HG03159 (cell line): ENCODE measurements at regions not wholly inside any gene's neighbourhood (a gene's known extent, or its start where the extent isn't known, plus 50 kb on each side); places are given as distances from the start of the nearest gene placed in this dataset.
"Not testable (repeated sequence)": the region's sequence is repeated elsewhere in the genome, so short reads cannot be mapped to it uniquely, and the experiment has no call there.

Experiments
- ATAC-seq: cut with Tn5 transposase; IDR thresholded peaks from one replicate; pipeline ENCODE4 v1.9.1; 2021; ENCODE audit warnings: mild to moderate bottlenecking, moderate library complexity; ENCODE audit not compliant: unreplicated experiment

DNA sequence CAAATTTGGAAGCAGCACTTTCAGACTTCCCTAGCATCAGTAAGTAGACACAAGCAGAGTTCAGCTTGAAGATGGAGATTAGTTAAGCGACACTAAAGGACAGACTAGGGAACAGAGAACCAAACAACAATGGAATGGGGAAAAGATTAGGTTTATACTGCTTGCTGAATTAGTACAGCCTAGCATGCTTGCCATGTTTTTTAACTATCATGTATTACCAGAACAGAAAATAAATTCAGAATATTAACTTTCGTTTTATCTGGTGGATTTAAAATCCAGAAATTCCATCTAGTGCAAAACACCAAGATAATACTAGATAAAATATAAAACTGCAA lies 451.5 kb upstream of the SLC10A2 start:
- no peak for ATAC-seq

DNA sequence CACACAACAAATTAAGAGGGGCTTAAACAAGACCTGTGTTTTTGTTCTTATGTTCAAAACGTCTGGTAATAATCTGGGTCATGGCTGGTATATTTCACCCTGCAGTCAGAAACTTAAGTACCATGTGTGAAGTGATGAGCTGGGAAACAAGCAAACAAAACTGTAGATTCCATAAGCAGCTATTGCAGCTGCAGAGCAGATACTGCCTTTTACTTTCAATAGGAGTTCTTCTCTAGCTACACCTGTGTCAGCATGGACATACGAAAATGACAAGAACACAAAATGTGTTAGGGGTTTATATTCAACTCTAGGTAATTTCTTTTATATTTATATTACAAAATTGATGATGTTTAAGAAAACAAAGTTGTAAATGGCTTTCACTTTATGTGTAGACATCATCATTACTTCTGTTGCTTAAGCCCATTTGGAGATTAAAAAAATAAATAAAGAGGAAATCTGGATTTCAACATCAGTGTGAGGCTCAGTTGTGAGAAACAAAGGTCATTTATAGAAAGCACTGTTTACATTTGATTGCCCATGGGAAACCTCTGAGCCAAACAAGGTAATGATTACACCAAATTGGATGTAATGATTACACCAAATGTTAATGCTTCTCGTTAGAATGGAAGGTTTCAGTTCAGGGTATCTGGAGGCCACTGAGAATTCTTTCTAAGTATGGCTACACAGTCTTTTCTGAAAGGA lies 451.0 kb upstream of the SLC10A2 start:
- ATAC-seq: peak; percentile 88

DNA sequence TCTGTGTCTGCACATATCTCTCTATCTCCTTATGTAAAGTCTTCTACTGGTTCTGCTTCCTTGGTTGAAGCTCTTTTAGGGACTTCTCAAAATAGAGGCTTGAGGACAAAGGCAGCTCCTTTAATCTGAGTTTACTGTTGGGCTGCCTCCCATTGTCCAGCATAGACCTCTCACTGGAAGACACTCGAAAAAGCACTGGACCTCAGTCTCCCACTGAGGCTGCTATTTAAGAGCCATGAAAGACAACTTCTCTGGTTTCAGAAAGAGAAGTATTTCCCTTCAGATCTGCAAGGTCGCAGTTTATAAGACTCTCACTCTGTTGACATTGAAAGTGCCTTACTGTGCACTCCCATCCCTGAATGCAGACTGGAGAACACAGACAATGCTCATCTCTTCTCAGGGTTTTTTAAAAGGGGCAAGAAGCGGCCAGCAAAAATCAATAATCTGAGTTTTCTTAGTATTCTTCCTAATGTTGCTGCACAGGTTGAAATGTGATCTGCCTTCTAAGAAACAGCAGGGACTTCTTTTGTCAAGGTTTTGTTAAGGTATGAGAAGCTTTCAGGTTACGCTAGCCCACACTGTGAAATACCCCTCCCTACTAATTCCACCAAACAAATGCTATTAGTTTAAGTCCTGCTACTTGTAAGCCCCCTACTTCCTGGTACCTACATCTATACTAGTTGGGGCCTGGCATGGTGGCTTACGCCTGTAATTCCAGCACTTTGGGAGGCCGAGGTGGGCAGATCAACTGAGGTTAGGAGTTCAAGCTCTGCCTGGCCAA lies 450.0 kb upstream of the SLC10A2 start:
- no peak for ATAC-seq

DNA sequence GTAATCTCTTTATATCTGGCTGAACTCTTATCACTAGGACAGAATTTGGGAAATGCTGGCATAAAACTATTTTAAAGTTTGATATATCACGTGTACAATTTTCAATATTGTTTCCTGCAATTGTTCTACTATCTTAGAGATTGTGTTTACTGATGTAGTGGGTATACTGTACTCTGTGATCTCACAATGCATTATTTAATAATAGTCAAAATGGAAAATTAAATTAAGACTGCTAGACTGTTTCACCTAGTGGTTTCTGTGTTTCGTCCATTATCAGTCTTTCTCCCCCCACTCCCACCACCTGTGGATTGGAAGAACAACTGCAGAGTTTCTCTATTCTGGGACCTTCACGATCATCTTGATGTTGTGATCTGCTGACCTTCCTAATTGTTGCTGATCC lies 449.2 kb upstream of the SLC10A2 start:
- ATAC-seq: no peak

DNA sequence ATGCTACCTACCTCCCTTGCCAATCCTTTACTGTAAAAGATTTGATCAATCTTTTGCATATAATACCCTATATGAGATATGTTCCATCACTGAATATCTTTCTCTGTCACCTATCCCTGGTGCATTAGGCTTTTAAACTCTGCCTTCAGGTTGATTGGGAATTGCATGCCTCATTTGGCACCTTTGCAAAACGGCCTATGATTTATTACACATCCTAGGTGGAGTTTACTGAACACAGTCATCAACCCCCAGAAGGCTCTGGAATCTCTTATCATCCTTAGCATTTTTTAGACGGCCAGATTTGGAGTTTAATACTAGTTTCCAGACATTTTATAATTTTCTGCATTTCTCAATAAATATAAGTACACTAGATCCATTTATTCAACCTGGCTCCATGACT lies 448.4 kb upstream of the SLC10A2 start:
- no peak for ATAC-seq

DNA sequence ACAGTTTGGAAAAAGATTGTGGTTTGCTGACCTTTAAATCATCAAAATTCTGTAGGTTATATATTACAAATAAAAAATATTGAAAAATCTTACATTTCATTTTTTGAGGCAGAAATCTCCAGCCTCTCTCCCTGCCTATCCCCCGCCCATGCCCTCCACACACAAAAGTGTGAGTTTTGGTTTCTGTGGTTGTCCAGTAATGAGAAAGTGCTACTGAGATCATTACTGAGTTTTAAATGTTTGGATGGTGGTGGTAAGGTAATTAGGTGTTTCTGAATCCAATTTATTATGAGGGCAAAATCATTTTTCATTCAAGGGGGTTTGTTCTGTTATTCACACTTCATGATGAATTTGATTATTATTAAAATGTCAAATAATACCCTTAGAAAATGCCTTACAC lies 448.0 kb upstream of the SLC10A2 start:
- no peak for ATAC-seq

DNA sequence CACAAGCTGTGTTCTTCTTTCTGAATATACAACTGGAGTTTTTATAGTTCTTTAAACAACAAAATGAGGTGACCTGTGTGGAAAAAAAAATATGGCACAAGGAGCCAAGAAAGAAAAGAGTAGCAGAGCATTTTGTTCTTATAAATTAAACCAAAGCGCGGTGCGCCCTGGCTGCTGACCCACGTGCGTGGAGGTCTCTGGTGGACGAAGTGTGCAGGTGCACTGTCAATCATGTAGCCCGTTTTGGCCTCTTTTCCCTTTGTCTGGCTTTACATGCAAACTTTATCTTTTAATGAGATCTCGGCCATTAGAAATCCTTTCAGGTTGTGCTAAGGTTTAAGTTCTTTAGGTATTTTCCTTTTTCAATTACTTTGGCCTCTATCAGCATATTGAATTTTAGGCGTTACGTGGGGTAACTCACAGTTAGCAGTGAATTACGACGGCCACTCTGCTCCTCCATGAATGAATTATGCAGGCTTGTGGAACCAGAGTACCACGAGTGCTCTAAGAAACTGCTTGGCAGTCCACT lies 443.9 kb upstream of the SLC10A2 start:
- ATAC-seq: no peak

DNA sequence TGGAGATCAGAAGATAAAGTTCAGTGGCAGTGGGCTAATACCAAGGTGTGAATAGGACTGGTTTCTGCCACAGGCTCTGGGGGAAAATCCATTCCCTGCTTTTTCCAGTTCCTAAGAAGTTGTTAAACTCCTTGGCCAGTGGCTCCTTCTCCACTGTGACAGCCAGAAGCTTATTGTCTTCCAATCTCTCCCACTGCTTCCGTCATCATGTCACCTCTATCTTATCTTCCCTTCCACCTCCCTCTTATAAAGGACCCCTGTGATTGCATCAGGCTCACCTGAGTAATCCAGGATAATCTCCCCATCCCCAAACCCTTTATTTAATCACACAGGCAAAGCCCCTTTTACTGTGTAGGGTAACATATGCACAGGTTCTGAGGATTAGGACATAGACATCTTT lies 431.2 kb upstream of the SLC10A2 start:
- ATAC-seq: no peak

DNA sequence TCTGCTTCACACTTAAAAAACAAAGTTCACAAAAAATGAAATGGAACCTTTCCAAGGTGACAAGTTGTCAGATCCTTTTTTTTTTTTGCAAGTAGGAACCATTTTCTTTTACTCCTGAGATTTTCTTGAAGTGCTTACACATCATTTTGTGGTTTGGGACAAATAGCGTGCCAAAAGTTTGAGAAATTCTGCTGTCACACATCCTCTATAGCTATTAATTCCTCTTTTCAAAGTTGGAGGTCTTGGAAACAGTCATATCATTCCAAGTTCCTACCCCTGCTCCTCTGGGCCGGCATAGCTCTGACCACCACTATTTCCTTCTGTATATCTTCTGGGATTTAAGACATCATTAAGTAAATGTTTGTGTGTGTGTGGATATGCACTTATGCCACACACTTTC lies 421.6 kb upstream of the SLC10A2 start:
- ATAC-seq: no peak

DNA sequence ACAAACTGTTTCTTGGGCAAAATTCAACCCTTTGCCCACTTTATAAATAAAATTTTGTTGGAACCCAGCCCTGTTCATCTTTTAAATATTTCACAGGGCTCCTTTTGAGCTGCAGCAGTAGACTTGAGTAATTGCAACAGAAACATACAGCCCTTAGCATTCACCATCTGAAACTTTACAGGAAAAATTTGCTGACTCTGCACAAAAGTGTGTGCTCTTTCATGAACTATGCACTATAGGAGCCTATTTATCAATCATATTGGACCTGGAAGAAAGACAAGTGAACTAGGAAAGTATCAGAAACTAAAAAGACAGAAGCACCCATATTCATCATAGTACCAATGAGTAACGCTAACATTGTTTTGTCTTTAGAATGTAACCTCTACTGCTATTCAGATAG lies 406.9 kb upstream of the SLC10A2 start:
- no peak for ATAC-seq

DNA sequence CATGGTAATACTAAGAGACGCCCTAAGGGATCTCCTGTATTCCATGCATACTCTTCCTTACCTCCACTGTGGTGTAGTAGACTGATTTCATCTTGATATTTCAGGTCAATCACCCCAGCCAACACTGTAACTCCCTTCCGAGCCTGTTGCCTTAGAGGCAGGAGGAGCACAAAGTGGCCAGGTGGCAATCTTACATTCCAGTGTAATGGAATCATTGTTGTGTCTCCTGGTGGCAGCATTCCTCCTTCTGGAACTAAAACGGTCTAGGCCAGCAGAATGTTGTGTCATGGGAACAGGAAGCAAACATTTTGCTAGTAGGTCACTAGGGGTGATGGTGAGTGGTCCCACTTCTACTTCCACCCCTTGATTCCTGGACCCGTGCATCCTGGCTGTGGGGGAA lies 405.7 kb upstream of the SLC10A2 start:
- ATAC-seq: no peak

DNA sequence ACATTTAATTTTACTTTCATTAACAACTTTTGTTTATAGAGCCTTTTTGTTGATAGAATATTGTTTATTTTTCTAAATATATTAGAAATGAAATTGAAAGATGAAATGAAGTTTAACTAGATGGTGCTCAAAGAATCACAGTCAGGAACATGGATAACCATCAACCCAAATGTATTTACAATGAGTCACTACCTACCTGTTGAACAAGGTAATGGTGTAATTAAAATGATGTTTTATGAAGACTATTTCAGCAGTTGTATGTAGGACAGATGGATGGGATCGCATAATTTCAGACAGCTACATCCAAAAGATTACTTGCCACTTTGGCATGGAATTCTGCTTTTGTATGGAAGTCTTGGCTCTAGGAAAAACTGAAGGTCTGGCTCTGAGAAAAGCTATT lies 403.6 kb upstream of the SLC10A2 start:
- ATAC-seq: no peak

DNA sequence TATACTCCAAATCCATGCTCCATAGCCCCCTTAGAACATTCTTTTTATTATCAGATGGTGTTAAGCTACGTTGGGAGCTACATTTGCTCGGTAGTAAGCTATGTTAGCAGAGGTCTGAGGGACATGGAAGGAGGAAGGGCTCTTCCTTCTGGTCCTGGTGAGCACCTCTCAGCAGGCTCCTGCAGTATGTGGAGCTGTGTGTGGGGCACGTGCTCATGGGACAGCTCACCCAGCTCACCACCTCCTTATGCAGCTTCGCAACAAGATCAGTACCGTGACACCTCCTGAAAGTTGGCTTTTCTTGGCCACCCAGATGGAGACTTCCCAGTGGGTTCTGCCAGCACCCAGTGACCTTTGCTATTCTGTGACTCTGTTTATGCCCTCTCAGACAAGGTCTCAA lies 400.5 kb upstream of the SLC10A2 start:
- no peak for ATAC-seq

DNA sequence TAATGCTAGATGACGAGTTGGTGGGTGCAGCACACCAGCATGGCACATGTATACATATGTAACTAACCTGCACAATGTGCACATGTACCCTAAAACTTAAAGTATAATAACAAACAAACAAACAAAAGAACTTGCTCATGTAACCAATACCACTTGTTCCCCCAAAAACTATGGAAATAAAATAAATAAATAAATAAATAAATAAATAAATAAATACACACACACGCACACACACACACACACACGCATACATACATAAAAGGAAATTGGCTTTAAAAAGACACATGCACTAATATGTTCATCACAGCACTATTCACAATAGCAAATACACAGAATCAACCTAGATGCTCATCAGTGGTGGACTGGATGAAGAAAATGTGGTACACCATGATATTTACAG lies 394.0 kb upstream of the SLC10A2 start:
- not testable (repeated sequence) for ATAC-seq

DNA sequence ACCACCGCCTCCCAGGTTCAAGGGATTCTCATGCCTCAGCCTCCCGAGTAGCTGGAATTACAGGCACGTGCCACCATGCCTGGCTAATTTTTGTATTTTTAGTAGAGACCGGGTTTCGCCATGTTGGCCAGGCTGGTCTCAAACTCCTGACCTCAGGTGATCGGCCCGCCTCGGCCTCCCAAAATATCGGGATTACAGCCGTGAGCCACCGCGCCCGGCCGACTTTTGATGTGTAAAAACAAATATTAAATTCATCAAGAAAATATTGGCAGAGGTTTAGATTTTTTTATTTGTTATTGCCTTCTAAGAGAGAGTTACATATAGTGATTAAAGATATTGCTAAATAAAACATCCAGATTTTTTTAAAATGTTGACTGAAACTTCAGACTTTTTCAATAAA lies 390.8 kb upstream of the SLC10A2 start:
- not testable (repeated sequence) for ATAC-seq

DNA sequence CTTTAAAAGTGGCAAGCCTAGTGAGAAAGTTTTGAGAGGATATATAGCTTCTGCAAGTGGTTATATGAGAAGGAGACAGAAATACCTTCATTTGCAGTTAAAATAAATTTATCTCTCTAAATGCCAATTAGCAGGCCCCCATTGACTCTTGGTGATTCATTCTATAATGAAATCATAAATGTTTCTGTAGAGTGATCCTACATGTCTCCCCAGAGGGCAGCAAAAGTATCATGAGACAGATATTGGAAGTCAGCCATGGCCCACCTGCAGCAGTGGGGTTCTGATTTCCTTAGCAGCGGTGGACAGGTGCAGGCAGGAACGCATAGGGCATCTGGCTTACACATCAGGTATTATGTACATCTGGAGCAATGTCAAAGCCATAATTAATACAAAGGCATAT lies 385.4 kb upstream of the SLC10A2 start:
- ATAC-seq: no peak

DNA sequence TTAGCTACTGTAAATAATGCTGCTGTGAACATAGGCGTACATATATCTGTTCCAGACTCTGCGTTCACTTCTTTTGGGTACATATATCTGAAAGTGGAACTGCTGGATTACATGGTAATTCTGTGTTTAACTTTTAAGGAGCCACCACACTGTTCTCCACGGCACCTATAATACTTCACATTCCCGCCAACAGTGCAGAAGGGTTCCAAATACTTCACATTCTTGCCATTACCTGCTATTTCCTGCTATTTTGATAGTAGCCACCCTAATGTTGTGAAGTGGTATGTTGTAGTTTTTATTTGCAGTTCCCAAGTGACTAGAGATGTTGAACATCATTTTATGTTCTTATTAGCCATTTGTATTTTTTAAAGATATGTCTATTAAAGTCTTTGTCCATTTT lies 377.4 kb upstream of the SLC10A2 start:
- no peak for ATAC-seq

DNA sequence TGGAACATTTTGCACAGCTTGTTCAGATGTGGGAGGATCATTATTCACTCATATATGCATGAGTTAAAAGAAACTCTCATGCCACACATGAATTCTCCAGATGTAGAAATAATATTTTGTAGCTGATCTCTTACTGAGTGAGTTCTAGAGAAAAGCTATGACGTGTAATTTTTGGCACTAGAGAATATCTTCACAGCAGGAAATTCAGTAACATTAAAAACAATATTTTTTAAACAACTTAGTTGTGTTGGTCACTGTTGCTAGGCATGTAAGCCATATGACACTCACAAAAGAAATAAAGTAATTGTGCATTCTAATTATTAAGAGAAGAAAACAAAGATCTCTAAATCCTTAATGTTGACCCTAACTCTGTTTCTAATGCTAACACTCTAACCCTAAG lies 371.4 kb upstream of the SLC10A2 start:
- ATAC-seq: no peak

DNA sequence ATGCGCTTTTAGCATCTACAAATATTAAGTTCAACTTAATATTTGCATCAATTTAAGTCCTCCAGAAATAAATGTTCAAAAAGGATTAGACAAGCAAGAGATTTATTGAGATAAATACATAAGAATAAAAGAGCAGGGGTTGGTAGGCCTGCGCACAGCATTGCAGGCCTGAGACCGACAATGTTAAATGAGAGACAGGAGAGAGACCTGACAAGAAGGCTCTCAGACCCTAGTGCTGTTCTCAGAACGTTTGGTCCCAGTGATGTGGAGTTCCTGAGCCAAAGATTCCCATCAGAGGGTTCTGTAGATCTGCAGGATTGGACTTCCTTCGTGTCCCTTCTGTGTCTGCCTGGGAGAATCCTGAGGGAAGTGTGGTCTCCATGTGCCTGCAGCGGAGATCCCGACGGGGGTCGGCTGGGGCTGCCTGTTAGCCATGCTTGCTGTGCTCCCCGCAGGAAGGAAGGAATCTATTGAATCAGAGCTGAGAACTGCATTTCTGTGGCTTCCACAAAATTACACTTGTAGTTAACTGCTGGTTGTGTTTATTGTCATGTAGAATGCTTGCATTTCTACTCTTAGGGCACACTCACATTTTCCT lies 369.9 kb upstream of the SLC10A2 start:
- ATAC-seq: no peak

DNA sequence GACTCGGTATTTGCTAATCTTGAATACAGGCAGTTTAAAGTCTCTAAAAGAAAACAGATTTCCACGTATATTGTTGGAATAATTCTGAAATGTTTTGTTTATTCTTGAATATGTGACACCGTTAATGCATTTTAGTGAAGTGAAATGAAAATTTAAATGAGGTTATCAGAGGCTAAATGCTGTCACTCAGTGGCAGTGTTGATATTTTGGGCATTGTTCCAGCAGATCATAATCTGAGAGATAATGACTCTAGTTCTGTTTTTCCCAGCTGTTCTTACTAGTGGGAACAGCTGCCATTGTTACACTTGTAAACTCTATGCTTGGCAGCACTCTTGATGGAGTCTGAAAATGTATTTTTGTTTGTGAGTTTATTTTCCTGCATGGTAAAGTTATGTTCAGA lies 365.6 kb upstream of the SLC10A2 start:
- ATAC-seq: no peak

DNA sequence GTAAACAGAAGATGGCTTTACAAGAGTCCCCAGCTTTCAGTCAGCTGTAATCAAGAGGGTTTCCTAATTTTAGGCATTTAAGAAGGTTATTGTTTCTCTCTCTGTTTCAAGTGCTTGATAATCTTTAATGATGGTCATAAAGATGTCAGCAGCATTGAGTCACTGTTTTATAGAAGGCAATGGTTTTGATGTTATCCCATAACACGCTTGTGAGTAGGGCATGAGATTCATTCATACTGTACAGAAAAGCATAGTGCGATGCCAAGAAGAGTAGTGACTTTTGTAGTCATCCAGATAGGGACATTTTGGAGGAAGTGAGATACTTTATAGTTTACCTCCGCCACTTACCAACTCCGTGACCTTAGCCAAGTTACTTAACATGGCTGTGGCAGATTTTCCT lies 364.2 kb upstream of the SLC10A2 start:
- ATAC-seq: no peak

DNA sequence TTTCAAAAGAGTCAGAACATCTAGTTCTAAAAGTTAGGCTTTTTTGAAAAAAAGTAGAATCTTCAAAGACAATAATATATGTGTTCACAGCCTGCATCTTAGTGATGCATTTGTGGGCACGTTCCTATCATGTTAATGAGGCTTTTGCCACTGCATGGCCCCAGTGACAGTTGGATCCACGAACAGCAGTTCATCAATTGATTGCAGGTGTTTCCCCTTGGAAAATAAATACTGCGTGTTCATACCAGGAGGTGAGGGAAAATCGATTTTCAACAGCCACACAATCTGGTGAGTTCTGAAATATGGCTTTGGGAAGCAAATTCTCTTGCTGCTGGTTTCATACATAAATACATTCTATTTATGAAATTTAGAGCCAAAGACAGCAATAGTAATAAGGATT lies 343.8 kb upstream of the SLC10A2 start:
- no peak for ATAC-seq
